ENCODE measurements at regions not wholly inside any gene's neighbourhood (a gene's known extent, or its start where the extent isn't known, plus 50 kb on each side); places are given as distances from the start of the nearest gene placed in this dataset.

GRCh38 chr1:171432473-171432872 is 52.9 kb upstream of the PRRC2C start:
- Mint-ChIP-seq H3K27ac (no peak overlapping the region), H3K4me1 (ENCODE audit: low read depth) (peaks cover 9% of the 10 kb centered on the region), H3K27me3 (ENCODE audit: low read depth) (peaks cover 11% of the 10 kb centered on the region), H3K9me3 (peaks cover 0 to 4% of the 10 kb centered on the region in 2 donors), H3K4me3 (no peak overlapping the region), H3K36me3 (ENCODE audit: insufficient read depth in 2 of 2) (no peaks in the 10 kb centered on the region)
- DNase-seq (no peak), ATAC-seq (replicated peaks in 1 of 2) (no peak)

GRCh38 chr1:171433451-171433850 is 51.9 kb upstream of the PRRC2C start:
- no peak for ATAC-seq (replicated peaks in 1 of 2)
- Mint-ChIP-seq H3K27me3 (ENCODE audit: low read depth) (peaks cover 11% of the 10 kb centered on the region), H3K4me3 (no peak overlapping the region), H3K36me3 (ENCODE audit: insufficient read depth in 2 of 2) (no peaks in the 10 kb centered on the region), H3K9me3 (peaks cover 0 to 4% of the 10 kb centered on the region in 2 donors), H3K27ac (no peak overlapping the region), H3K4me1 (ENCODE audit: low read depth) (peaks cover 9% of the 10 kb centered on the region)
- DNase-seq, result no peak

- H3K27me3 Mint-ChIP-seq (ENCODE audit: low read depth), result peaks cover 5% of the 10 kb centered on the region
Measured at GRCh38 chr1:171434717-171435346, 50.5 kb upstream of the PRRC2C start.

More at GRCh38 chr1:171434717-171435346, 50.5 kb upstream of the PRRC2C start:
- peak overlapping the region; percentile 14 to 61 for H3K4me3 Mint-ChIP-seq
- no peak for DNase-seq
- peak overlapping the region; percentile 83 for H3K27ac Mint-ChIP-seq
- H3K36me3 Mint-ChIP-seq (ENCODE audit: insufficient read depth in 2 of 2), result no peaks in the 10 kb centered on the region
- H3K4me1 Mint-ChIP-seq (ENCODE audit: low read depth), result peaks cover 9% of the 10 kb centered on the region
- peak; percentile 59 to 83 for ATAC-seq (replicated peaks in 1 of 2)
- no peaks in the 10 kb centered on the region for H3K9me3 Mint-ChIP-seq

All from activated T-cell treated with anti-CD3 and anti-CD28 coated beads, Interleukin-2, amount 50 U/mL, for 72 hours (primary cell).